ENCODE measurements at regions not wholly inside any gene's neighbourhood (a gene's known extent, or its start where the extent isn't known, plus 50 kb on each side); places are given as distances from the start of the nearest gene placed in this dataset.

DNA sequence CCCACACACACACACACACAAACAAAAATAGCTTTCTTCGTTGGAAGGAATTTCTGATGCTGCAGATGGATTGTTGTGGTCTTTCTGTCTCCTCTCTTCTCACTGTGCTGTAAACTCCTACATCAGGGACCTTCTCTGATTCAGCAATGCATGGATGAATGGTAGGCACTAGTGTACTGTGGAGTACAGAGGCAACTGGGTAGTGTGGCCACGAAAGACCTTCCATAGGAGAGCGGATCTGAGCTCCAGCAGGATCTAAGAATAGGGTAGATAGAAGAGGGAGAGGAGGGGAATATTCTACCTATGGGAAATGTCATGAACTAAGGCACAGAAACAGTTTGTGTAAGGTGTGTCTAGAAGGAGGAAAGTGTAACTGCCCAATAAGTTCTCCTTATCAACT is 266.8 kb downstream of the MYCN start:
- Histone ChIP-seq H3K9me3 (ENCODE audit: insufficient read depth in 2 of 2, low read depth in 1 of 2, low read length in 1 of 2) (no peaks in the 10 kb centered on the region; a peak in 1 of 4 replicates), H3K4ac (replicated peaks; ENCODE audit: insufficient read length, low read depth, low read length) (no peak overlapping the region), H2BK15ac (ENCODE audit: low read length) (no peak overlapping the region; the same call in 1 of the 2 replicates), H2AFZ (ENCODE audit: low read length) (no peak overlapping the region), H3K4me3 (ENCODE audit: extremely low read depth in 1 of 4, insufficient read depth in 2 of 4, low read depth in 3 of 4, low read length in 4 of 4) (no peak overlapping the region), H2AK5ac (ENCODE audit: low read depth, low read length) (no peak overlapping the region), H3K18ac (ENCODE audit: extremely low read depth, low read length) (no peak overlapping the region), H3K4me2 (ENCODE audit: insufficient read depth in 1 of 2, low read depth in 2 of 2, low read length in 2 of 2) (no peak overlapping the region), H3K23ac (ENCODE audit: insufficient read length) (no peak overlapping the region), H3K23me2 (ENCODE audit: low read depth, low read length) (no peaks in the 10 kb centered on the region), H3K4me1 (replicated peaks in 1 of 4; ENCODE audit: control insufficient read depth in 3 of 4, insufficient read depth in 4 of 4, low read length in 3 of 4) (peaks cover 0 to 2% (median under 1%) of the 10 kb centered on the region in 4 experiments; a peak in 3 of 7 replicates), H3K36me3 (ENCODE audit: control insufficient read depth in 2 of 4, insufficient read depth in 4 of 4, low read length in 3 of 4) (no peaks in the 10 kb centered on the region), H2BK5ac (ENCODE audit: low read depth, low read length) (no peak overlapping the region), H2BK12ac (ENCODE audit: low read depth, low read length) (no peak overlapping the region), H4K5ac (ENCODE audit: insufficient read length, low read depth, low read length) (no peak overlapping the region), H3K79me1 (ENCODE audit: low read depth, low read length) (no peaks in the 10 kb centered on the region; the same call in 1 of the 2 replicates), H3K9ac (replicated peaks in 1 of 4; ENCODE audit: extremely low read depth in 1 of 4, low read depth in 3 of 4, low read length in 3 of 4) (no peak overlapping the region), H4K91ac (replicated peaks; ENCODE audit: insufficient read length, low read length) (no peak overlapping the region), H4K8ac (ENCODE audit: extremely low read depth, insufficient read depth, low read length) (no peak overlapping the region), H2BK20ac (ENCODE audit: low read length) (no peak overlapping the region), H4K20me1 (replicated peaks in 1 of 2; ENCODE audit: control insufficient read depth in 1 of 2, insufficient read depth in 2 of 2, low read length in 2 of 2) (no peaks in the 10 kb centered on the region), H3K79me2 (ENCODE audit: control insufficient read depth in 1 of 2, insufficient read depth in 2 of 2, low read length in 2 of 2) (no peaks in the 10 kb centered on the region), H3K14ac (ENCODE audit: insufficient read length) (no peak overlapping the region), H3K27me3 (replicated peaks in 1 of 4; ENCODE audit: control insufficient read depth in 3 of 4, extremely low read depth in 1 of 4, insufficient read depth in 3 of 4, low read length in 3 of 4) (no peaks in the 10 kb centered on the region), H2BK120ac (replicated peaks; ENCODE audit: low read depth, low read length) (no peak overlapping the region), H3K27ac (ENCODE audit: low read depth, low read length) (no peak overlapping the region), H3K56ac (replicated peaks; ENCODE audit: insufficient read length, low read depth, low read length) (no peak overlapping the region)
- ChIA-PET CTCF (ENCODE audit: partially characterized antibody) (interaction anchor here (0.8 to 4.0 kb wide), 6 partner anchors 11 to 173 kb away, joined by 3 to 25 read pairs (median 4); no protein-coding TSS in a partner anchor), POLR2A (ENCODE audit: partially characterized antibody) (no interaction called here)
- 94% methylated on average over 3 of the region's 3 CpGs; no CpG with 5 or more reads in 1 of the 2 experiments for WGBS, 2 experiments (ENCODE audit: extremely low coverage in 1 of 2, insufficient coverage in 1 of 2, insufficient read length in 1 of 2, insufficient replicate concordance in 2 of 2, low coverage in 1 of 2, low lambda C conversion rate in 2 of 2, missing lambda C conversion rate in 1 of 2)
- DNase-seq (ENCODE audit: low read depth in 1 of 2, low spot score in 2 of 2) (no peak), FAIRE-seq (no peak)
- TF ChIP-seq CHD2 (IDR thresholded peaks at IDR 0.05; ENCODE audit: low read length) (no peak), EGR1 (IDR thresholded peaks at IDR 0.05; ENCODE audit: borderline replicate concordance, low read depth, low read length) (no peak), GABPA (IDR thresholded peaks at IDR 0.05; ENCODE audit: borderline replicate concordance, insufficient read depth, low read length) (no peak), EZH2 (IDR thresholded peaks at IDR 0.05; ENCODE audit: low read depth, low read length, severe bottlenecking) (no peak), KDM5A (IDR thresholded peaks at IDR 0.05; ENCODE audit: low read length) (no peak), BRCA1 (IDR thresholded peaks at IDR 0.05; ENCODE audit: low read depth, low read length) (no peak), EP300 (IDR thresholded peaks at IDR 0.05; ENCODE audit: borderline replicate concordance in 1 of 2, low read depth in 2 of 2, low read length in 2 of 2) (no peak), TAF1 (IDR thresholded peaks at IDR 0.05; ENCODE audit: low read depth, low read length) (no peak), KDM1A (IDR thresholded peaks at IDR 0.05; ENCODE audit: borderline replicate concordance, low read length) (no peak), POU5F1 (IDR thresholded peaks at IDR 0.05; ENCODE audit: low read depth, low read length) (no peak)
- TF ChIP-seq, protein P1, sequence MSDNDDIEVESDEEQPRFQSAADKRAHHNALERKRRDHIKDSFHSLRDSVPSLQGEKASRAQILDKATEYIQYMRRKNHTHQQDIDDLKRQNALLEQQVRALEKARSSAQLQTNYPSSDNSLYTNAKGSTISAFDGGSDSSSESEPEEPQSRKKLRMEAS (IDR thresholded peaks at IDR 0.05): no peak
- TF ChIP-seq, protein P2, sequence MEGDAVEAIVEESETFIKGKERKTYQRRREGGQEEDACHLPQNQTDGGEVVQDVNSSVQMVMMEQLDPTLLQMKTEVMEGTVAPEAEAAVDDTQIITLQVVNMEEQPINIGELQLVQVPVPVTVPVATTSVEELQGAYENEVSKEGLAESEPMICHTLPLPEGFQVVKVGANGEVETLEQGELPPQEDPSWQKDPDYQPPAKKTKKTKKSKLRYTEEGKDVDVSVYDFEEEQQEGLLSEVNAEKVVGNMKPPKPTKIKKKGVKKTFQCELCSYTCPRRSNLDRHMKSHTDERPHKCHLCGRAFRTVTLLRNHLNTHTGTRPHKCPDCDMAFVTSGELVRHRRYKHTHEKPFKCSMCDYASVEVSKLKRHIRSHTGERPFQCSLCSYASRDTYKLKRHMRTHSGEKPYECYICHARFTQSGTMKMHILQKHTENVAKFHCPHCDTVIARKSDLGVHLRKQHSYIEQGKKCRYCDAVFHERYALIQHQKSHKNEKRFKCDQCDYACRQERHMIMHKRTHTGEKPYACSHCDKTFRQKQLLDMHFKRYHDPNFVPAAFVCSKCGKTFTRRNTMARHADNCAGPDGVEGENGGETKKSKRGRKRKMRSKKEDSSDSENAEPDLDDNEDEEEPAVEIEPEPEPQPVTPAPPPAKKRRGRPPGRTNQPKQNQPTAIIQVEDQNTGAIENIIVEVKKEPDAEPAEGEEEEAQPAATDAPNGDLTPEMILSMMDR (IDR thresholded peaks at IDR 0.05; ENCODE audit: control extremely low read depth in 1 of 3, insufficient read depth in 1 of 3, low read depth in 1 of 3, low read length in 3 of 3): no peak

Measured in H1 (cell line).